ENCODE measurements at regions not wholly inside any gene's neighbourhood (a gene's known extent, or its start where the extent isn't known, plus 50 kb on each side); places are given as distances from the start of the nearest gene placed in this dataset.

DNA sequence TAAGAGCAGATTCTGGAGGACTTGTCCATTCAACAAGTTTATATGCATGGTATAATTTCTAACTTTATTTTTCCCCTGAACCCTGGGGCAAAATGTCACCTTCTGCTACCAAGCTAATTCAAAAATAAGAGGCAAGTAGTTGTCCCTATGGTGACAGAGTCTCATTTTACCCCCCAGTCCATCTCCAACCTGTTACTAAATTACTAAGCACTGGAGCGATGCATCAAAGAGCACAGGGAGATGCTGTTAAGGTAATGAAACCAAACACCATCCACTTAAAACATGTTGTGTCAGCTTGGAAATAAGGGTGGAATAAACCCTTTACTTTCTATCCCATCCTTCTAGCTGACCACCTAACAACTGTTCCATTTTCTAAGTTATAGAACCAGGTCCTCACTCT lies 417.4 kb upstream of the ATP11B start:
- DNase-seq, result no peak

DNA sequence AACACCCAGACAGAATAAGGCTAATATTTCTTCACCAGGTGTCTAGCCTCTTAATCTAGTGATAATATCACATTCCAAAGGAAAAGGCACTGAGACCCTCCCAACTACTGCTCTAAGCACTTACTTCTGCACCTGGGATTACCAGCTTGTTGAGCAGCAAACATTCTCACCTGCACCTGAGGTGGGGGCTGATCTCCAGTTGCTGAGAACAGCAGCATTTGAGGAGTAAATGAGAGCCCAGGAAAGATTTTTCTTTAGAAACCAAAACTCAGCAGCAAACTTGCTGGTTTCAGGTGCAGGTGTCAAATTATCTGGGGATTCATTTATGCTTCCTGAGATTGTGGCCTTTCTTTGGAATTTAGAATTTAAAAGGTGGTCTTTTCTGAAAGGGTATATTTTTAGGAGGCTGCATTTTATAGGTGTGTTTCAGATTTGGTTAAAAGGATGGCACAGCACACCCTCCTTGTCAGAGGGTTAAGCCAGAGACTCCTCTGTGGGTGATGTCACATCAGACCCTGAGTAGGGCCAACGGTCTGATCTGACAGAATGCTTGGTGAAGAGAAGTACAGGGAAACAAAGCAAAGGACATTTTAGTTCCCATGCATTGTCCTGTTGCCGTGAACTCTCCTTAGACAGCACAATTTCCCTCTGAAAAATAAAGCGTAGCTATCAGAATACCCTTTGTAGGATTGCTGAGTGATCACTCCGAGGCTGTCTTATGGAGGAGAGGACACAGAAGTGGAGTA lies 411.0 kb upstream of the ATP11B start:
- DNase-seq, result no peak

DNA sequence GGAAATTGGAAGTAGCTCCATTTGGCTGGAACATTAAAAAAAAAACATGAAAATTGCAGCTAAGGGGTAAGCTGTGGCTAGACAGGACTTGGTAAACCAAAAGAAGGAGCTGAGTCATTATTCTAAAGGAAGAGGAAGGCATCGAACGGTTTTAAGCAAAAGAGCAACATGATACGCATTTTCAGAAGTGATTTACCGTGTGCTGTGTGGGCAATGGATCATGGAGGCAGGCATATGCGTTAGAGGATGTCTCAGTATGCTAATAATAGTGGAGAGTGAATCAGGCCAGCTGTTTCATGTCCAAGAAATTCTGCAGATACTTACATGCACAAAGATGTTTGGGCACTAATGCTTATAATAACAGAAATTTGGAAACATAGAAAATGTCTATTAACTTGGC lies 409.1 kb upstream of the ATP11B start:
- no peak for DNase-seq

DNA sequence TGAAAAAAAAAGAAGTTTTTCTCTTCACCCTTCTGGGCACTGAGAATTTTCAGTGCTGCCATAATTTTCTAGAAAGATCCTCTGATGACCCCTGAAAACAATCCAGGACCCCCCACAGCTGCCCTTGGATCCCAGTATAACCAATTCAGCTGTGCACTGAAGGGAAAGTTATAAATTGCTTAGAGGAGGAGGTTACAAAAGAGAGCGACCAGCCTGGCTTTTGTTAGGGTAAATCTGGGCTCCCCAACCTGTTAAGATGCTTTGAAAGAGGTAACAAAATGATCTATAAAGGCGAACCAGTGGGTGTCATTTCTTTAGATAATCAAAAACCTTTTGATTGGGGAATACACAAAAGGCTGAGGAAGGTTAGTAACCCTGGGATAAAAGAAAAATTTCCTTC lies 407.9 kb upstream of the ATP11B start:
- no peak for DNase-seq

DNA sequence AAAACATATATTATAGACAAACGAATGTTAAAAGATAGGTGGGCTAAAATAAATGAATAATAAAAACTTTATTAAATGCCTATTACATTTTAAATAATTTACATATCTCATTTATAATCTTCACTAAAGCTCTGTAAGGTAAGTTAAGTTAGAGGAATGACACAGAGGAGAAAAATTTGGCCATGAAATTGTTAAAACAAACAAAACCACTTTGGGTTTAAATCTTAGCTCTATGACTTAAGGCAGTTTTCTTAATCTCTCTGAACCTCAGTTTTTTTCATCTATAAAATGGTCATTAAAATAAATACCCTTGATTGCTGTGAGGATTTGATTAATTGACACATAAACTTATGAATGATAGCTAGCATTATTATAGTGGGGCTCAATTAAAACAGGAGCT lies 404.8 kb upstream of the ATP11B start:
- no peak for DNase-seq

DNA sequence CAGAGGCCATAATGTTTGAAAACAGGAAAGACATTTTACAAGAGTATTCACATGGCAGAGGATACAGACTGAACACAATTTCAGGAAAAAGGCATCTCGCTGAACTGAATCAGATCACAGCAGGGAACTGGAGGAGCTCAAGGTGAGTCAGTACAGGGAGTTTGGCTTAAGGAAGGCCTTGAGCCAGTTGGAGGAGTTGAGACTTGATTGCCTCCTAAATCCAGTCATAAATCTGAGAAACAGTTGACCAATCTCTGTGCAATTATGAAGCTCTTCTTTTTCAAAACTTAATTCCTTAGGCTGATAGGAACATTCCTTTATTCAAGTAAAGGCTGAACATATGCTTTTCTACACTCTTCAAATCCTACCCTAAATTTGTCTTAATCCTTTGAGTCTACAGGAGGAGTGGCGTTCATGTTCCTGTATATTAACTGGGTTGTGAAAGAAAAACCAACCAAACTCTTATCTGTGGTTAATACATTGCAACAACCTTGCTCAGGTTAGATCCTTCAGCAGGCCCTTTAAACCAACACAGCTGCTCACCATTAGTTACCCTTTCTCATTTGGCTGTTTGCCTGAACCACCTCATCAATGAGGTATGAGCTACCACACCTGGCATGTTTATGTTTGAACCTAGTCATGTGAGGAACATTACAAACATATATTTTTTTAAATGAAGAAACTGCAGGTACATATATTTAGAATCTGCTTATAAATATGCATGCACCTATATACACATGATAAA lies 404.1 kb upstream of the ATP11B start:
- DNase-seq, result no peak

DNA sequence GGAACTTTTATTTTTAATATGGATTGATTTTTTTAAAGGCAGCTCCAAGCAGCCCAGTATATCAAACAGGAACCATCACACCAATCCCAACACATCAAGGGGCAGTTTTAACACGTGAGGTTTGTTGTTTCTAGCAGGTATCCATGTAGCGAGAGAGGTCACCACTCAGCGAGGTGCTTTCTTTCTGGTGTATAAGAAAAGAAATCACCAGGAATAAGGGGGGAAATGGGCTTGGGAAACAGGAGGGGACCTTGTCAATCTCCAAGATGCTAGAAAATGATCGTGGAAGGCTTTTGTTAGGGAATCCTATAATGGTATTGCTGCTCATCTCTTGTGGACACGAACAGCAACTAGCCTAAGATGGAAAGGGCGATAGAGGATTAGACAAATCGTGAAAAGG lies 402.9 kb upstream of the ATP11B start:
- DNase-seq, result no peak

DNA sequence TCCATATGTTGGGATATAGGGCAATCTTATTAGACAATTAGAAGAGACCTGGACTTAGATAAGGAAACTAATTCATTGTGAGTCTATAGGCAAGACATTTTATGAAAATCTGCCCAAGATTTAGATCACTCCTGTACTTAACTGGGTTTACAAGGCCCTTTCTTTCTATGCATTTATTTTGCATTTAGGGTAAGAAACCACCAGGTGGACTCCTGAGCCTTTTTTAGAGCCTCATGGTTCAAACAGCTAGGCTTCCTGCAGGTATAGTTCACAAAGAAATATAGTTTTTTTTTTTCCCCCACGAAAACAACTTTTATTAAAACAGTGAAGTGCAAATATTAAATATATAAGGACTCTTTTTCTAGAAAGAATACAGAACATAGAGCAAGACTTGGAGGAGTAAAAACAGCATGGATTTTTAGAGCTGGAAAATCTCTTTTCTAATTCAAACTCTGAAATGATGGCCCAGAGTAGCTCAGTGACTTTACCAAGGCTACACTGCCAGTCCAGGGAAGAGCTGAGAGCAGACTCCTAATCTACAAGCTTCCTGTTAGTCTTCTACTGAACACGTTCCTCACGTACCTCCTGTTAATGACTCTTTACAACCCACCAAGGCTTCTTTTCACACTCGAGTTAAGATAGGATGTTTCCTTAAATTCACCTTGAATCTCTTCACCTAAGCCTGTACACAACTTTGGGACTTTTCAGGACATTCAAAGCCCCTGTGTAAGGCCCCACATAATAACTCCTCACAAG lies 400.9 kb upstream of the ATP11B start:
- no peak for DNase-seq

DNA sequence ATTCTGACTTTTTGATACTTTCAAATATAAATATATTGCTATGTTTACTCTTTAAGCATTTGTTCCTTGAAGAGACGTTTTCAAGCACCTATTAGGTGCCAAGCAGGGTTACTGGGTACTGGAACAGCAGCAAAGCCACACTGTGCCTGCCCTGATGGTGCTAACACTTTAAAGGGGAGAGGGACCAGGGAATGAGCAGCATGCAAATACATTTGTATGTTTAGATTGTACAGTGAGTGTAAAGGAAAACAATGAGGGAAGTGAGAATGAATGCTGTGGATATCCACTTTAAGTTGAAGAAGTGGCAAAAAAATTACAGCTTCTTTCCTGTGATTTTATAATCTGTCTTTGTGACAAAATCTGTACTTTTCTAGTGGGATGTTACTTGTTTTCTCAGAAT lies 400.2 kb upstream of the ATP11B start:
- no peak for DNase-seq

DNA sequence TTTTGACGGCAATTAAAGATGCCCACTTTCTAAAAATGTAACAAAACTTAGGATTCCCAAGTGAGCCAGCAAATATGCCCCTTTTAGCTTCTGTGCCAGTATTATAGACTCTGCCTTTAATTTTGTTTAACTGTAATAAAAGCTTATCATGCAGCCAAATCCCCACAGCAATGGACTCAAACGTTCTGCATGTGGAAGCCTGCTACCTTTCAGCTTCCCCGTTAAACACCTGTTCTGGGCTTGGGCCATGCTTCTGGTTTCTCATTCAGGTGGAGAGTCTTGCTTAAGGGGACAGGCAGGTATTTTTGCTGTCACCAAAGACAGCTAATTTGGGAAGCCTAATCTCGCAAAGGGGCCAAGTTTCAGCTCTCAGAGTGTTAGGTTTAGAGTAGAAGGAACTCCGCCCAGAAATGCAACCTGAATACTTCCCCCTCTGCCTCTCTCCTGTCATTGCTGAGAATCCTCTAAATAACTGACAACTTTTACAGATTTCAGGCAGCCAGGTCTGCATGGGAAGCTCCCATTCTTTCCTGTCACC lies 399.4 kb upstream of the ATP11B start:
- no peak for DNase-seq

DNA sequence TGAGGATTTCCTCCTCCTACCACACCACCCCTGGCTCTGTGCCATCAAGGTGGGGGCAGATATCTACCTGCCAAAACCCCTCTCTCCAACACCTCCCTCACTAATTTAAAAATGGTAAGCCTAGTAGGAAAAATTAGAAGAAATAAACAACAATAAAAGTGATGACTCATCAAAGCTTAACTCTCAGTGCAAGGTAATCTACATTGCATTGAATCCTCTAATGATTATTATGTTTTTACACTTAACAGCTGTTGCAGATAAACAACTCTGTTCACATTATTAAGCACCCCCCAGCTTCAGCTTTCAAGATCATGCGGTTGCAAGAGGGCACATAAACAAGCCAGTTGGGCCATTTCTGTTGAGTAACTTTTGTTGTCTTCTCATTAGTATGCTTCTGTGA lies 396.1 kb upstream of the ATP11B start:
- no peak for DNase-seq

DNA sequence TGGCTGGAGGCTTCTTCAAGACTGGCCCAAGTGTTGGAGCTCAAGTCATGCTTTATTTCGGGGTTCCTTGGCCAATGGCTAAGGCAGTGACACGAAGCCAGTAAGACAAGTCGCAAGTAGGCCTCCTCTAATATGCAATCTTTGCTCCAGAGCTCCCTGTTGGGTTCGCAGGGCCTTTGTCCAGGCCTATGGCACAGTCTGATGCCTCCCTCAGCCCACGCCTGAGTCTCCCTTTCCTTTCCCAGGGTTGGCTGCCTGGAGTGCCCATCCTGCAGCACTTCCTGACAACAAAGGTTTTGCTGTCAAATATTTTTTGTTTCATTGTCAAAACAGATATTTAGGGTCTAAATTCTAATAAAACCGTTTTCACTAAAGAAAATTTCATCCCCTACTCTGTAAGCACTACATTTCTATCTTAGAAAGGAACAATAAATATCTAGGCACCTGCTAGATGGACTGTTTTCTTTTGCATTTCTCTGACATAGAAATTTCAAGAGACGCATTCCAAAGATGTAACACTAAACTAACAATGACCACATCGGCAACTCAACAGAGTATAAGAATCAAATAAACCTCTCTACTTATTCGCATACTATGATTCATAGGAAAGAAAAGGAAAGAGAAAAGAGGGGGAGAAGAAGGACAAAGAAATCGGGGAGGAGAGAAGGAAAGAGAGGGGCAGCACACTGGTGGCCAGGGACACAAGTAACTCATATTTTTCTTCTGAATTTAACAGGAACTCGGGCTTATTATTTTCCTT lies 393.1 kb upstream of the ATP11B start:
- DNase-seq, result no peak

DNA sequence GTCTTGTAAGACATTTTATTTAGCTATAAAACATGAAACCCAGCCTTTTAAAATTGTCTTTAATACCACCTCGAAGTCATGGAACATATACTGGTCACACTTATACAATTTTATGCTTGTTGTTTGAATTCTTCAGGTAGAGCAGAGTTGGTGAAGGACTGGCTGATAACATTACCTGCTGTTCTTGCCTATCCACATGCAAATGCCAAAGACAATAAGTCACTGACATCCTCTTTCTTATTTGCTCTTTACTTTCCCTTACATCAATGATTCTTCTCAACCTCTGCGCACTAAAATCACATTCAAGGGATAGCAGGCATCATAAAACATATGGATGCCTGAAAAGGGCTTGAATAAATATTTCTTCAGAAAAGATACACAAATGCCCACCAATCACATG lies 392.5 kb upstream of the ATP11B start:
- DNase-seq, result no peak

DNA sequence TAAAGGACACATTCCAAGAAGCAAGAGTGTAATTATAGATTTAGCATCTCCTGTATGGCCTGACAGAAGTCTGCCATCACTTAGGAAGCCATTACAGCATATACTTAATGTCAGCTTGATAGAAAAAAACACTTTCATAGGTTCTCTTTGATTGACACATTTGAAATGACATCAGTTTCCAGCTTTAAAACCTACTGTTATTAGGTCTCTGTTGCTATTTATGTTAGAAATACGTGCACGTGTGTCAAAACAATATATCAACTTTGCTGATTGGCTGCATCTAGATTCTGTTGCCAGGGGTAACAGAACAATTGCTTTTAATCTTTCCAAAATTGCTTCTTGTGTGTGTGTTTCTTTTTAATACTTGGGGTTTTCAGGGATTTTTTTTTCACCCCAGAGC lies 389.3 kb upstream of the ATP11B start:
- no peak for DNase-seq

DNA sequence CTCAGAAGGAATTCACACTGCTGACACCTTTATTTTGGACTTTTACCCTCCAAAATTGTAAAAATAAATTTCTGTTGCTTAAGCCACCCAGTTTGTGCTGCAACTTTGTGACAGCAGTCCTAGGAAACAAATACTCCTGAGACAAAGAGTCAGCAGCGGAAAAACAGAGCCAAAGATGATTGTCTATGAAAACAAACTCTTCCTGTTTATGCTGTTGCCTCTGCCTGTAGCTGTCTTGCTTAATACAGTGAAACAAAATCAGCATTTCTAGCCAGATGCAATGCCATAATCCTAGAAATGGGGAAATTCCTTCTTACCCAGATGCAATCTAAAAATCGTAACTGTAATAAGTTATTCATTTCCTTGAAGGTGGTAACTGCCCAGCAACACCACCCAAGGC lies 387.5 kb upstream of the ATP11B start:
- no peak for DNase-seq

DNA sequence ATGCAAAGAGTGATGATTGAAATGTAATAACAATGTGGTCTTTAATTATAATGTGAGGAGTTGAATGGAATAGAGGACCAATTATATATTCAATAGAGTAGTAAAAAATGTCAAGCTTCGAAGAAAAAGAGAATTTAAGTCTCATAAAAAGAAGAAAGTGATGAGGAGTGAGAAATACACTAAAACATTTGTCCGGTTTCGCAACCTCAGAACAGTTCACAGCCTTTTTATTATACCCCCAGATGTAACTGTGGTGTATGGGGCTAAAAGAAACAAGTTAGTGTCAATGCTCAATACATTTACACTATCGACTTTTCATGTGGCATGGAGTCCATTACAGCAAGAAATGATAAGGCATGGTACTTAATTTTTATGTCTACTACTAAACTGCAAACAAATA lies 386.5 kb upstream of the ATP11B start:
- no peak for DNase-seq

DNA sequence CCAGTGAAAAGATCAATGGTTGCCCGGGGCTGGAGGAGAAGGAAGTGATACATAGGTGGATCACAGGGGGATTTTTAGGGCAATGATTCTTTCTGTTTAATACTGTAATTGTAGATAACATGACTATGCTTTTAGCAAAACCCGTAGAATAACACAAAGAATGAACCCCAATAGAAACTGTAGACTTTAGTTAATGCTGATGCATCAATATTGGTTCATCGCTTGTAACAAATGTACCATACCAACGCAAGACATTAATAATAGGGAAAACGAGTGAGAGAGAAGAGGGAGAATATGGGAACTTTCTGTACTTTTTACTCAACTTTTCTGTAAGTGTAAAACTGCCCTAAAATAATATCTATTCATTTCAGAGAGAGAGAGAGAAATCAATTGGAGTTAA lies 383.3 kb upstream of the ATP11B start:
- no peak for DNase-seq

DNA sequence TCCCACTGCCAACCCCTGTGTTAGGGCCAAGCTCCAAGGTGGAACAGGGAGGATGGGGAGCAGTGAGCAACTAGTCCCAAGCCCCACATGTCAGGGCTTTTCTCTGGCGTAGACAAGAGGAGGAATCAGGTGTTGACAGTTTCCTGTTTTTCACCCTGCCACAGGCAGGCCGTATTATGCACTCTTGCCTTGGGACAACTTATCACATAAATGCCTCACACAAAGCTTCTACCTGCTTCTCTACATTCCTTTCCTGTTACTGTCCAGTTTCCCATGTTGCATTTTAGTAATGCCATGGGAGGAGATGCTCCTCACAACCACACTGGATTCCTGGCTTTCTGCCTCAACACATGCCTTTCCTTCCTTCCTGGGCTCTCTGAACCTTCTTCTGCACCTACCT lies 381.2 kb upstream of the ATP11B start:
- no peak for DNase-seq

DNA sequence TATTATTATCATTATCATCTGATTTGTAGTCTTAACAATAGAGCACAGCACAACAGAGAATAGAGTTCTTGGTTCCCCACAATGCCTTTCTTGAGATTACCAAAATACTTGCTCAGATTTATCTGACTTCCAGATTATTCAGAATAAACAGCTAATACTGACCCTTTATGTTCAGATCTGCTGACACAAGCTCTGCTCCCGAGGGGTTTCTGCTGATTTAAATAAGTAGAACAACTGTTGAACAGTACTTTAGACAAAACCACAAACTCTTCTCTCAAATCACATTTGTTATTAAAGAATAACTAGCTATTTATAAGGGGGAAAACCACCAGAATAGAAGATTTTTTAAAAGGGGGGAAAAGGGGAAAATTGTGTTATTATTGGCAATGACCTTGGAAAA lies 380.2 kb upstream of the ATP11B start:
- DNase-seq, result no peak

DNA sequence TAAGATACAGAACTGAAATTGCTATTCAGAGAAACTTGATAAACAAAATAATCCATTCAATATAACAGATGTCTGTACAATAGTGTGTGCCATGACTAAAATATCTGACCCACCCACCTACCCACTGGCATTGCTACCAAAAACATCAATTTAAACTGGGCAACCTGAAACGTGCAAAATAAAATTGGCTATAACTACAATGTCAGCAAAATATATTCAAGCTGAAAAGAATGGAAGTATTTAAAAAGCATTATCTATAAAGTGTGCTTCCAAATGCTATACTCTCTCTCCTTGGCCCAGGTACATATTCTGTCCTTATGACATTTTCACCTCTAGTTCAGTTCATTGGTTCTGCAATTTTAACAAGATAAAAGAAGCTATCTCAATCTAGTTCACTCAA lies 379.6 kb upstream of the ATP11B start:
- no peak for DNase-seq

DNA sequence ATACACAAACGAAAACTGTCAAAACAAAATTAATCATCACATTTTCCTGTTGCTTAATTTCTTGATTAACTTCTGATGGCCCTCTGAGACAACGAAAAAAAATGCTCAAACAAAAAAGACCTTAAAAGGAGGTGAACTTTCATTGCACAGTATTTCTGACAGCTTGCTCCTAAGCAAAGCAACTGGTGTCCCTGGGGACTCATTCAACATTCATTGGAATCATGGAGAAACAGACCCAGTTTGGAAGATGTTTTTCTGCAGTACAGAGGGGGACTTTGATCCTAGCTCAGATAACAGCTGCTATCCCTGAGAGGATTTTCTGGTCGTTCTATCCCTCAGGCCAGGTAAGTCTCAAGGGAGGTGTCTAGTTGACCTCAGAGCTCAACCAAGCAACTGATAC lies 378.7 kb upstream of the ATP11B start:
- DNase-seq, result no peak

DNA sequence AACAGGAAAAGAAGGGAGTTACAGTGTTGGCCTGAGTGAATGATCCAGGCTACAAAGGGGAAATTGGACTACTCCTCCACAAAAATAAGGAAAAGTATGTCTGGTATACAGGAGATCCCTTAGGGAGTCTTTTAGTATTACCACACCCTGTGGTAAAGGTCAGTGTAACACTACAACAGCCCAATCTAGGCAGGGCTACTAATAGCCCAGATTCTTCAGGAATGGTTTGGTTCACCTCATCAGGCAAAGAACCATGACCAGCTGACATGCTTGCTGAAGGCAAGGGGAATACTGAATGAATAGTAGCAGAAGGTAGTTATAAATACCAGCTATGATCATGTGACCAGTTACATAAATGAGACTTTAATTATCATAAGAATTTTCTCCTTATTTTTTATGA lies 372.6 kb upstream of the ATP11B start:
- DNase-seq, result no peak

DNA sequence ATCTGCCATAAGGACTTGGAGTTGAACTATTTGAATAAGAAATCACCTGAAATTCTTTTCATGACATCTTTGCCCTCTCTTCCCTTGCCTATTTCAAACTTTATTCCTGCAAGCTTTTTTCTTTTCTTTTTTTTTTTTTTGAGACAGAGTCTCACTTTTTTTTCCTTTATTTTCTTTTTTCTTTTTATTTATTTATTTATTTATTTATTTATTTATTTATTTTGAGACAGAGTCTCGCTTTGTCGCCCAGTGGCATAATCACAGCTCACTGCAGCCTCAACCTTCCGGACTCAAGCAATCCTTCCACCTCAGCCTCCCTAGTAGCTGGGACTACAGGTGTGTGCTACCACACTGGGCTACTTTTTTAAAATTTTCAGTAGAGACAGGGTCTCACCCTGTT lies 369.3 kb upstream of the ATP11B start:
- no peak for DNase-seq

Data from effector CD4-positive, alpha-beta T cell (primary cell).